ENCODE measurements at regions not wholly inside any gene's neighbourhood (a gene's known extent, or its start where the extent isn't known, plus 50 kb on each side); places are given as distances from the start of the nearest gene placed in this dataset.

DNA sequence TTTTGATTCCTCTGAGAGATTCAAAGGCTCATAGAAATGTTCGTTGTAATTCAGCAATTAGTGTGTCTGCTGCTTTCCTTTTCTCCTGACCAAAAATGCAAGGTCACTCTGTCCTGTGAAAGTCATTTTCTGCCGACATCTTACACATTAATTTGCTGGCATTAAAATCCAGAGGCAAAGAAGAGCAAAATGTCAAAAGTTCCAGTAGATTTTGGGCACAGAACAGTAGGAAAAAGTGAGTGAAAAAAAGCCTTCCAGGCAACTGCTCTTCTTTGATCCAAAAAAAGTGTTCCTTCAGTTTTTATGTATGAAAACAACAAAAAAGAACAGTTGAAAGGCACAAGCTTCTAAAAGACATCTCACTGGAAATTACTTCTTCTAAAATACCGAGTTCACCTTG lies 413.8 kb downstream of the FOXO1 start:
- no peak for DNase-seq (ENCODE audit: low read depth)

DNA sequence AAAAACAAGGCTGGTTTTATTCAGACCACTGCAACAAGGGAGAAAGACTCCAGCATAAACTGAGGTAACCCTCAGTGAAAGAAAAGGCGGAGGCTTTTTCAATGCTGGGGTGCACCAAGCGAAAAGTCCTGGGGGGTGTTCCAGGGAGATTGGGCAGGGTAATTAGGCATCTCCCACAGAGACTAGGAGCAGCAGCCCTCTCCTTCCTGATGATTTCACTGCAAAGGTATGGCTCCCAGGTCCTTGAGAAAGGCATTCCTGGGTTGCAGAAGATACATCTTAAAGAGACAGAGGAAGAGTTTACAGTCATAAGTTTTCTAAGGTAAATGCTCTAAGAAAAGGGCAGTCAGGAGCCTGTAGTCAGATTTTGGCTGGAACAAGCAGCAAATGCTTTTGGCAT lies 412.0 kb downstream of the FOXO1 start:
- DNase-seq (ENCODE audit: low read depth), result no peak

DNA sequence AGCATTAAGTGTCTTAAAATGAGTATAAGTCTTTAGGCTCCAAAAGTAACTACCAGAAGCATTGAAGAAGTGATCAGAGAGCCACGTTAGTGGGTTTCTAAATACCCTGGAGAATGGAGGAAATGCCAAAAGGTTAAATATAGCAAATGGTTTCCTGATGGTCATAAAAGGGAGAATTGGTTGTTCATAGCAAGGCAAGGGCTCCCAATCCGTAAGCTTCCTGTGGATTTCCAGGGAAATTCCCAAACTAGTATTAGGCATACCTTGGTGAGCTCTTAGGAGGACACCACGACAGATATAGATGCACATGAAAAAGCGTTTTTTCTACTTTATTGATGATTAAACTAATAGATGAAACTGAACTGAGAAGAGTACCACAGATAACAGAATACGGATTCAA lies 410.9 kb downstream of the FOXO1 start:
- DNase-seq (ENCODE audit: low read depth), result no peak

DNA sequence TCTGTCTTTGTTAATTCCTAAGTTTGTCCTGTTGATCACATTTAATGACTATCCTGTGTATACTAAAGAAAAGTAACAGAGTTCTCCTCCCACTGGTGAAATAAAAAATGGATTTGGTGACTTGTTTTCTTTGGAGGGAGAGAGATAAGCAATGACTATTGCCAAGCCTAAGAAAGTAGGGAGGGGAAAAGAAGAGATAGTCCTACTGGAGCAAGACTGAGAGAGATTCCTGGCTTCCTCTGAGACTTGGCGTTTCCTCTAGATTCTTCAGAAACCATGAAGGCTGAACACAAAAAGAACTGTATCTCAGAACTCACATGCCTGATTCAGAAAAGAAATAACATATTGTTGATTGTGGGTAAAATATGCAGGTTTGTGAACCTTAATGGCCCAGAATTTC lies 406.5 kb downstream of the FOXO1 start:
- no peak for DNase-seq (ENCODE audit: low read depth)

DNA sequence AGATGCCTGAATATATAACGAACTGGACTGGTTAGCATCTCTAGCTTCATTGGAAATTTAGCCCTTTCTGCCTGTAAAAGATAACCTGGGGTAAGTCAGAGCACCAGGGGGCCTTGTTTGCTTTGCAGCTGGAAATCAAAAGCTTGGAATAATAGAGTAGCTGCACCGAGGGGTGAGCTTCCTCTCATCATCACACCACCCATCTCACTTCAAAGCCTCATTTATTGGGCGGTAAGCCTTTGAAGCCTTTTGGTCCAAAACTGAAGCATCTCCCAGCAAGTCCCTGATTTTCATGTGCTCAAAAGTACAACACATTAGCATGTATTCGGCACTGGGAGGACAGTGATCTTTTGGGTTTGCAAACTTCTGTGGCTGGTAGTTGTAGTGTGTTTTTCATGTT lies 405.1 kb downstream of the FOXO1 start:
- DNase-seq (ENCODE audit: low read depth), result no peak

DNA sequence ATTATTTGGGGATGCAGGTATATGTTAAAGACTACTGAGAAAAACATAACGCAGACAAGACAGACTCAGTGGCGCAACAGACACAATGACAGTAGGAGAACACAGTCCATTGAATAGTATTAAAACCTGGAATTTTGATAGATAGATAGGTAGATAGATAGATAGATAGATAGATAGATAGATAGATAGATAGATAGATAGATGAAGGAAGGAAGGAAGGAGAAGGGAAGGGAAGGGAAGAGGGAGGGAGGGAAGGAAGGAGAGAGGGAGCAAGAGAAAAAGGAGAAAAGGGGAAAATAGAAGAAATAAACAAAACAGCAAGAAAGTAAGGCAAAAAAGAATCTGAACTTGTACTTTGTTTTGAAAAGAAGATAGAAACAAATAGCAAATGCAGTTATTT lies 404.5 kb downstream of the FOXO1 start:
- DNase-seq (ENCODE audit: low read depth), result no peak

DNA sequence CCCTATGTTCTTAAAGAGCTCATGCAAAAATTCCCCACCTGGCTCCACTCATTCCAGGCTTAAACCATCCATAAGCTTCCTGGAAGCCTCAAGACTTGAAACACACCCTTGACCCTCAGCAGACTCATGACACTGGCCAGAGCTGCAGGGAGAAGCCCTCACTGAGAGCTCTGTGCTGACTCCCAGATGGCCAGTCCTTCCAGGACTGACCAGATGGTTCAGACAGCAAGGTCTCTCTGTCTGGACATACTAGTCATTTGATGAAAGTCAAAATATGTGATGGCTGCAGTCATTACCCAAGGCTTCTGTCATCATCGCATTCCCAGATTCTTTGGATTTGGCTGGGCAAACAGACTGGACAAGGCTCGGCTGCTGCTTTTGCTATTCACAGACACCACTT lies 397.4 kb downstream of the FOXO1 start:
- no peak for DNase-seq (ENCODE audit: low read depth)

DNA sequence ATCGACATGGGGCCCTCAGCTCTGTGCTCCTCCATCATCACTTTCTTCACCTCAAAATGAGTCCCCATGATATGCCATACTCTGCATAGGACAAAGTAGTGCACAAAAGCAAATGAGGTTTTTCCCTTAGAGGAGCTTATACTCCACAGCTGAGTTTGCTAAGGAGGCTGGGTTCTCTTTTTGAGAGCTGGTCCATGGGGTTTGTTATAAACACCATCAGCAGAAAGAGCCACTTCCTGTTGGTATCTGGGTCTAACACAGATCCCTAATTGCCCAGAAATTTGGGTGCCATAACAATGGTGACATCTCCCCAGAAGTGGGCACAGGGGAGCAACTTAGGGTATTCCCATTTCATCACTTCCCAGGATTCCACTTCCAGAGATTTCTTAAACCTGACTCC lies 395.7 kb downstream of the FOXO1 start:
- no peak for DNase-seq (ENCODE audit: low read depth)

DNA sequence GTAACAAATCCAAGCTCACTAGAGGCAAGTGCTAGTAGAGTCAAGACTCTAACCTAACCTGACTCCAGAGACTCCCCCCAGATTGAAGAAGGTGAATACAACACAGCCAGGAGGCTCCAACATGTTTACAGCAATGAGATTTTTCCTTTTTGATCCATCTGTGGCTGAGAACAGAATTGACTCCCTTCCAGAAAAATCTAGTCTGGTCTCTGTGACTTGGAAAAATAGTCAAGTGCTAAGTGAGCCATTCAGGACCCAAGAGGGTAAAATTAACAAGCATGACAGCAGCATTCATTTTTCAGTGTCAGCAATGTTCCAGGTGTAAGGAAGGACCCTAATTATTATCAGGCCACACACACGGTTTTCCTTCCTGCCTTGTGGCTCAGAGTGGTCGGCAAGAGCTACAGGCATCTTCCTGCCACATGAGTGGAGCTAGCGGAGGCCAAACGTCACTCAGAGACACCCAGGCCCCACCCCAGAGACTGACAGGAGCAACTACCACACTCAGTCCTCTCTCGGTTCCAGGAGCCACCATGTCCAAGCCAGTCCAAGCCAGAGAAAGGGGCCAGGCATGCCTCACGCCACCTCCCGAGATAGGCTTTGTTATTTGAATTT lies 395.1 kb downstream of the FOXO1 start:
- no peak for DNase-seq (ENCODE audit: low read depth)

DNA sequence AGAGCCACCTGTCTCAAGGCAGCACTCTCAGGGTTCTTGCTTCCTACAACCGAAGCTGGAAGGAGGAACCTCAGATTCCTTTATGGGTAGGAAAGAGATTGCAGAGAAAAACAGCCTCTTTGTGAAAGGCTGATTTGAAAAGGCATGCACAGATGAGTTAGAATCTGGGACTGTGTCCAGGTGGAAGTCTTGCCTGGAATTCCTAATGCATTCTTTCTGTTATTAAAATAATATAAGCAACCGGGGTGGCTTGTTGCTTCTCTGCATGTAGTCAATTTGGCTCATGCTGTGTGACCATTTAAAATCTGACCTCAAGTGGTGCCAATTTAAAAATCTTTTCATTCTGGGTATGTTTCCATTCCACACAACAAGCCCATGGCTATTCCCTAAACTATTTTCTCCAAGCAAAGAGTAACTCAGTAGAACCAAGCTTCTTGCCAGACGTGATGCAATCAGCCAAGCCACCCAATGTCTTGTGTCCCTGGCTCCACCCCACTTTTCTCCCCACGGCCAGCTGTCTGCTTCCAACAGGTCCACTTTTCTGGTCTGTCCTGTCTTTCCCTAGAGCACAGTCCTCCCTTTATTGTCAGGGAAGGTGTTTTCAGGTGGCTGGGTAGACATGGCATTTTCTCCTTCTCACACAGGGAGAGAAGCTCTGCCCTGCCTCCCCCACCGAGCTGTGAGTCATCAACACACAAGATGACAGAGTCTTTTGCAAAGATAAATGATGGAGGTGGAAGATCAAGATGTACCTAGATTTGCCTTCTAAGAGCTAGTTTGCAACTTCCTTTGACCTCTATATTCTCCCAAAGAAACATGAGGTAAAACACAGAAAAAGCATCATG lies 394.3 kb downstream of the FOXO1 start:
- peak; percentile 20 for DNase-seq (ENCODE audit: low read depth)

DNA sequence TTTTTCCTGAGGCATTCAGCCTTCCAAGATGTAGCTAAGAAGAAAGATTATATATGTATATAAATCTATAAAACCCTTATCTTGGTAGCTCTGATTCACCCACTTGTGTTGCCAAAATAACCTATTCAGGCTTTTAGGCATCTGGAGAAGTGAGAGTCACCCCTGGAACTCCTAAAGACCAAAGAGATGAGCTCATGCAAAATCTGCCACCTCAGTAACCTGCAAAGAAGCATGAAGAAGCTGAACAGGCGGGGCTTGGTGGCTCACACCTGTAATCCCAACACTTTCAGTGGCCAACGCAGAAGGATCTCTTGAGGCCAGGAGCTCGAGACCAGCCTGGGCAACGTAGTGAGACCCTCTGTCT lies 393.7 kb downstream of the FOXO1 start:
- DNase-seq (ENCODE audit: low read depth), result peak; percentile 9

DNA sequence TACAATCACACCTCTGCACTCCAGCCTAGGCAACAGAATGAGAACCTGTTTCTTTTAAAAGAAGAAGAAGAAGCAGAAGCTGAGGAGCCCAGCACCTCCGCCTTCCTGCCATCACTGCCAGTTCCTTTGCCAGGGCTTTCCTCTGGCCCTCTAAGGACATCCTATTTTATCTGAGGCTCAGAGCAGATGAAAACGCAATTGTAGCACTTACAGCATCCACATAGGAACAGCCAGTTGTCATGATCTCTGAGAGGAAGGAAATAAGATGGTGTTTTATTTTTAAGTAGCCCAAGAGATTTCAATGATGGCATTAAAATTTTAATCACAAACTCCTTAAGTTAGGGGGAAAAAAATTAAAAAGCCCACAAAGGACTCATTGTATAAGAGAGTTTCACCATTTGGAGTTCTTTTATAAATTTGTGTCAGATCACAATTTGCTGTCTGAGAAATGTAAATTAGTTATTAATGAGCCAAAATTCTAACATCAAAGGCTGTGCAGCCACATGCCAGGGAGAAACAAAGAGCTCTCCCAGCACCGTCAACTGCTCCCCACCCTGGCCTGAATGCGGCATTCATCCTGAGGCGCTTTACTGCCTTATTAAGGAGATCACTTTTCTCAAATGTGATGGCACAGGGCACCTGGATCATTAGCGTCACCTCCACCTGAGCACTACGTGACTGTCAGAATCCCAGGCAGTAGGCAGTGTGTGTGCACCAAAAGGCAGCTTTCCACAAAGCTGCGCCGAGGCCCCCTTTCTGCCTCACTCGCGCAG lies 393.0 kb downstream of the FOXO1 start:
- no peak for DNase-seq (ENCODE audit: low read depth)

DNA sequence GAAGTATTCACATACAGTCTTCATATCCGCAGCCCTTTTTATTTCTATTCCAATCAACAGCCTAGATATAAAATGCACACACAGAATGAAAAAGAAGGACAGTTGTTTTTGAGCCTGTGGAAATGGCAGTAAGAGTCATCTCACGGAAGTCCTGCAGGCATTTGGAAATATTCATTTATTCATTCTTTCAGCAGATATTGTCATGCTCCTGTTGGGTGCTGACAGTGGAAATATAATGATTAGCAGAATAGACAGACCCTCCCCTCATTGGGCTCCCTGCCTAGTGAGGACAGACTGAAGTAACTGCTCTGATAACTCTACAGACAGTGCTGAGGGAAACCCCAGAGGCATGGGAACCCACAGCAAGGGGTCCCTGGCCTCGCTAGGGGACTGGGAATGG lies 392.3 kb downstream of the FOXO1 start:
- DNase-seq (ENCODE audit: low read depth), result no peak

DNA sequence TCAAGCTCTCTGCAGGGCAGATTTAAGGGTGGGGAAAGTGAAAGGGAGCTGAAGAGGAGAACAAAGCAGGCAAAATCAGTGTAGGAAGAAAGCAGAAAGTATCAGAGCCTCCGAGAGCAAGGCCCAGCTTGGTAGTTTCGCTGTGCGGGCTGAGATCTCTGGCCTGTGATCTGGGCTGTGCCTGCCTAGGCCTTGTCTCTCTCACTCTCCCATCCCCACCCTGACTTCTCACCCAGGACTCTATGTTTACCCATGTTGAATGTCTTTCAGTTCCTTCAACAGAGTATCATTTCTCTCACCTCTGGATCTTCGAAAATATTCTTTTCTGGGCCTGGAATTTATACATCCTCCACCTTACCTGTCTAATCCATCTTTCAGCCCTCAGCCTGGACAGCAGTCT lies 391.3 kb downstream of the FOXO1 start:
- no peak for DNase-seq (ENCODE audit: low read depth)

DNA sequence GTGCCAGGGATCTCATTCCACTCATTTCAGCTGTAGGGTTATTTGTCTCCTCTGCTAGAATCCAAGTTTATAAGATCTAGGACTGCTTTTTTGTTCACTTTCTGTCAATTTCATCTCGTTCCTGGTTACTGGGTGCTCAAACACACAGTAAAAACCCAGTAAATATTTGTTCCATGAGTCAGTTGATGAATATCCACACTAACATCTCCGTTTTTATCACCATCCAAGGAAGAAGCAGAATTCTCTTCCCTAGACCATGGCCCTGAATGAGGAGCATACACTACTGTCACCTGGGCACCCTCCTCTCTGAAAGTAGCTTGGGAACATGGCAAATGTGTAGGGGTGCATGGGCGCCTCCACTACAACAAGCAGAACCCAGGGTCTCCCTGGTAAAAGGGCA lies 390.8 kb downstream of the FOXO1 start:
- DNase-seq (ENCODE audit: low read depth), result peak; percentile 7

DNA sequence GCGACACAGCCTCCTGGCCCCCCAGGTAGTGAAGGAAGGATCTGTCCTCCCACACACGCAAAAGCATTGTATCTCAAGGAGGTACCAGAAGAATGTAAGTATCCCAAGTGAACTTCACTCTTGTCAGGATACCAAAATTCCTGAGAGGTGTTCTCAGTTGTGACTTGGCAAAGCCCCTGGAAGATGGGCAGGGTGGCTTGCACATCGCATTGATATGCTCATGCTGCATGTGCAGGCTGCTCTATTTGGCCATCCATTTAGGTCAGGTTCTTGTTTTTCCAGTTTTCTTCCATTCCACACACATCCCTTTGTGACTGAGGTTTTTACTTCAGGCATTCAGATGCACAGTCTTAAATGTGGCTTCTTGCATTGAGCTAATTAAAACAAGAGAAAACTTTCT lies 382.8 kb downstream of the FOXO1 start:
- no peak for DNase-seq (ENCODE audit: low read depth)

DNA sequence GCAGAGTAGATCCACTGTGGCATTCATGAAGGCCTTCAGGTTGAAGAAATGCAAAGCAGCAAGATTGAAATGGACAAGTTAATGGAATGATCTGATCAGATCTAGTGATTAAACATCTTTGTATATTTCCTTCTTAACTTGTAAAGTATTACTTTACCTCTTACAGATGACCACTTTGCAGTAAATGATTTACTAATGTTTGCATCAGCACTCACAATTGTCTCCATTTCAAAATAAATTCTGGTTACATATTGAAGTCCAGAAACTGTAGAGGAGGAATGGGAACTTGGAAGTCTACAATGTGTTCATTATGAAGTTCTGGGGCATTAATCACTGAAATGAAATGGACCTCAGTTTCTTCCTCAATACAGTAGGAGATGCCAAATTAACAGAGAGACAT lies 380.8 kb downstream of the FOXO1 start:
- no peak for DNase-seq (ENCODE audit: low read depth)

DNA sequence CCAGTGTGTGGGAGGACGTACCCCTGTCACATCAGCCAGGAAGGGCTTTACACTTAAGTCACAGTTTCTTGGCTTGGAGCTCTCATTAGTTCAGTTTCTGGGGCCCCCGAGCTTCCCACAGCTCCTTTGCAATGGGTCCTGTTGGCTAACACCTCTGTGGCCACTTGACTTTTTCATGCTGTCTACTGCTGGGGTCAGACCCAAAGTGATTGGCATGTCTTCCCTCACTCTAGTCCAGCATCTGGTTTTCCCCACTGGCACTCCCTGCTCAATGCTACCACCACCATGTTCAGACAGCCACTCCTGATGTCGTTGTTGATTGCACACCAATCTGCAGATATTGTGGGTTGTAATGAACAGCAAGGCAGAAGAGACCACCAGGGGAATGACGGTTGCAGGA lies 379.0 kb downstream of the FOXO1 start:
- no peak for DNase-seq (ENCODE audit: low read depth)

DNA sequence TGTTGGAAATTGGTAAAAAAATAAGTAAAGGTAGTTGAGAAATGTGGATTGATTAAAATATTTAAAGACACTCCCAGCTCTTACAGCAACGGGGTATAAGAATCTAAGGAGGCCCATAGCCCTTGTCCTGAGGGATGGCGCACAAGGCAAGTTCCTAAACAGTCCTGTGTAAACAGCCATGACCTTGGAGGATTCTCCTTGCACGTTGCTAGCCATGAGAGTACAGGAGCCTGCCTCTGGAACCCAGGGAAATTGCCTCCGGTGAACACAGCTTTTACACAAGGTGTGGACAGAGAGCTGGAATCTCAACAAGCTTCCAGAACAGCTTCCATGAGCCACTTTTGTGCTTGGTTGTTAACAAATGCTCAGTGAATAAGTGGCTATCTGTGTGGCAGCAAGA lies 378.2 kb downstream of the FOXO1 start:
- no peak for DNase-seq (ENCODE audit: low read depth)

DNA sequence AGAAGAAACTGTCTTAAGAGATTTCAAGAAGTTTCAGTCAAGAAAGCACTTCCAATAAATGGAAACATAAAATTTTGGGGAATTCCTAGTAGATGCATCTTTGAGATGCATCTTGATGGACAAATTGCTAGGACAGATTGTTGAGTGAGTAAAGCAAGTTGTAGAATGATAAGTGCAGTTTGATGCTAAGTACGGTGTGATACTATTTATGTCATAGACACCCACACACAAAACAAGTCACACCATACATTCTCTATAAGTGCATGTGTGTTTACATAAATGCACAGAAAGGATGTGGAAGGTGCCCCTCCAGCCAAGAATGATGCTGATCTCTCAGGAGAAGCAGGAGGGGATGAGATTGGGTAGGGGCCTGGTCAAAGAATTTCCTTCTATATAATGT lies 375.7 kb downstream of the FOXO1 start:
- DNase-seq (ENCODE audit: low read depth), result no peak

DNA sequence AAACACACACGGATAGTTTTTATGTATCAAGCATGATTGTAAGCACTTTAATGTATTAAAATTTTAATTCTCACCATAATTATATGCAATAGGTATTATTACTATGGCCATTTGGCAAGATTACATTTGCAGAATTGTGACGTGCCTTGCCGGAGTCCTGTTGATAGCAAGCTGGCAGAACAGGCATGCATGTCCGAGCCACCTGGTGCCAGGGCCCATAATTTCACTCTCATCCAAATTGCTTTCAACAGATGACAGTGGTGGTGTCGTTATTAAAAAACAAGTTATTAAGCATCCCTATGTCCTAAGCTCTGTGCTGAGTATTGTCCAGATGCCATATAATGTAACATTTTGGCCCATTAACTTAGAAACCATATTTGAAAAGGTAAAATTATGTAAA lies 374.3 kb downstream of the FOXO1 start:
- DNase-seq (ENCODE audit: low read depth), result no peak

DNA sequence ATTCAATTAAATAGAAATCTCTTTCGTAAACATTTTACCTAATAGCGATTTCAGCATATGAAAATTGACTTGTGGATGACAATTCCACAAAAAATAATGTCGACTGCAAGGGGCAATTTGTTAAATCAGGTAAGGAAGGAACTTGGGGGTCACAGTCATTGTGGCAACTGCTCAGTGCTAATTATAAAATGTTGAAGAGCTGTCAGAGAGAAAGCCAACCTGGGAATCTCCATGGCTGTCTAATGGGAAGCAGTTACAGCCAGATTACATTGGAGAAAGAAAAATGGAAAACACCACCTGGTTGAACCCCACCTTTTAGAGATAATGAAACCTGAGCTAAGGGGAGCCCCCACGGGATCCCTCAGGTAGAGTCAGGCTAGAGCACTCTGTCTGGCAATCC lies 373.9 kb downstream of the FOXO1 start:
- DNase-seq (ENCODE audit: low read depth), result no peak

DNA sequence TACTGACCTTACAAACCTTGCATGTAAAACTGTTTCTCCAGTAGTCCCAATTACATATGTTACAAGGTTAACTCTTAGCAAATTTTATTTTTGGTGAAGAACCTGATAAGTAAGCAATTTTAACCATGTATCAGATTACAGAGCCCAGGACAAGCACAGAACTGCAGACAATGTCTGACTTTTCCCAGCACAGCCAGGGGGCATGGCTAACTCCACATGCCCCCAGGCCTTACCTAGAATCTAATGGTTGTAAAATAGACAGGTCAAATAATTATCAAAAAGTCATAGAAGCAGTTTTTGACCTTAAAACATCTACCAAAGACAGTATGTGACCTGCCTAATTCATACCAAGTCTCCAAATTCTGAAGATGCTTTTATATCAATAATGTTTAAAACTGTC lies 364.1 kb downstream of the FOXO1 start:
- DNase-seq (ENCODE audit: low read depth), result no peak

All from HS-27A (cell line).